NCI-H146 treated with DMSO at 0.1 percent for 48 hours (cell line): ENCODE measurements at regions not wholly inside any gene's neighbourhood (a gene's known extent, or its start where the extent isn't known, plus 50 kb on each side); places are given as distances from the start of the nearest gene placed in this dataset.

Experiments used
- DNase-seq: peaks from one replicate; lab custom pipeline; 2025; ENCODE audit not compliant: unreplicated experiment; lab: John Stamatoyannopoulos, UW

GRCh38 chr9:103899866-103900265 is 194.2 kb upstream of the SMC2 start:
- DNase-seq: no peak

GRCh38 chr9:103900466-103900865 is 193.6 kb upstream of the SMC2 start:
- DNase-seq: no peak

GRCh38 chr9:103902263-103902662 is 191.8 kb upstream of the SMC2 start:
- DNase-seq: no peak

- no peak for DNase-seq
These were observed 189.9 kb upstream of the SMC2 start for GRCh38 chr9:103904242-103904641.

GRCh38 chr9:103913899-103914298 is 180.2 kb upstream of the SMC2 start:
- DNase-seq: no peak

GRCh38 chr9:103919605-103920209 is 174.4 kb upstream of the SMC2 start:
- DNase-seq: no peak

GRCh38 chr9:103928442-103928841 is 165.7 kb upstream of the SMC2 start:
- DNase-seq: no peak

- DNase-seq: peak; percentile 33
These were observed 153.0 kb upstream of the SMC2 start for GRCh38 chr9:103941104-103941503.

GRCh38 chr9:103942200-103942599 is 151.9 kb upstream of the SMC2 start:
- DNase-seq: peak; percentile 73

- DNase-seq: peak; percentile 88
These were observed 151.5 kb upstream of the SMC2 start for GRCh38 chr9:103942651-103943050.

GRCh38 chr9:103949096-103949495 is 145.0 kb upstream of the SMC2 start:
- DNase-seq: no peak

GRCh38 chr9:103977163-103977562 is 116.9 kb upstream of the SMC2 start:
- DNase-seq: no peak

- no peak for DNase-seq
These were observed 115.7 kb upstream of the SMC2 start for GRCh38 chr9:103978396-103978795.

GRCh38 chr9:103981912-103982311 is 112.2 kb upstream of the SMC2 start:
- no peak for DNase-seq

GRCh38 chr9:103985077-103985476 is 109.0 kb upstream of the SMC2 start:
- no peak for DNase-seq

GRCh38 chr9:103988821-103989220 is 105.3 kb upstream of the SMC2 start:
- DNase-seq: no peak

GRCh38 chr9:103990311-103990710 is 103.8 kb upstream of the SMC2 start:
- no peak for DNase-seq

GRCh38 chr9:103991001-103991400 is 103.1 kb upstream of the SMC2 start:
- no peak for DNase-seq

- no peak for DNase-seq
These were observed 102.4 kb upstream of the SMC2 start for GRCh38 chr9:103991698-103992097.

GRCh38 chr9:103992938-103993579 is 101.0 kb upstream of the SMC2 start:
- DNase-seq: no peak

GRCh38 chr9:103997856-103998370 is 96.2 kb upstream of the SMC2 start:
- DNase-seq: no peak

GRCh38 chr9:103999375-104000062 is 94.6 kb upstream of the SMC2 start:
- DNase-seq: no peak
